AG09309 (cell line): ENCODE measurements at regions not wholly inside any gene's neighbourhood (a gene's known extent, or its start where the extent isn't known, plus 50 kb on each side); places are given as distances from the start of the nearest gene placed in this dataset.
"Not testable (repeated sequence)": the region's sequence is repeated elsewhere in the genome, so short reads cannot be mapped to it uniquely, and the experiment has no call there.

Experiments
- DNase-seq: peaks from one replicate; pipeline ENCODE4 v3.0.0-alpha.2; 2010; ENCODE audit warnings: low read depth
- H3K4me3 ChIP-seq: 2 replicates; pipeline ENCODE4 v1.5.1; 2011; ENCODE audit warnings: mild to moderate bottlenecking, low read depth, low read length, moderate library complexity; ENCODE audit not compliant: control insufficient read depth
- TF ChIP-seq, protein P1 (sequence below): IDR thresholded peaks from 2 replicates; pipeline ENCODE4 v1.5.1; 2011; ENCODE audit warnings: mild to moderate bottlenecking, low read depth, low read length, inconsistent platforms; ENCODE audit not compliant: insufficient read depth, control insufficient read depth; ENCODE audit errors: missing control alignments

DNA sequence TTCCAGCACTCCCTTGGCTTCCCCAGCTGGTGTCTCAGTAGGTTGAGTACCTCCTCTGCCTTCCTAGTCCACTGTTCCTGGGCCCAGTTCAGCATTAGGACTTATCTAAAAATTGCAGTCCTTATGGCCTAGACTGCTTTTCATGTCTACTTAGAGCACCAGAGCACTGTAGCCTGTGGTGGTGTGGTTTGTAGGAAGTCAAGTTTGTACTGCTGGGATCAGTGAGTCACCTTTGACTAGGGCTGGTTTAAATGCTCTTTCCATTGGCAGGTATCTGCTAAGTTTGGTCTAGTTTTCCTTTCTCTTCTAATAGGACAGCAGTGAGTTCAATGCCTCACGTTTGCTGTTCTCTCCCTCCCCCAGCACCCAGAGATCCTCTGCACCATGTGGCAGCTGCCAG, 233.6 kb upstream of the WDFY3 start:
- TF ChIP-seq, protein P1, sequence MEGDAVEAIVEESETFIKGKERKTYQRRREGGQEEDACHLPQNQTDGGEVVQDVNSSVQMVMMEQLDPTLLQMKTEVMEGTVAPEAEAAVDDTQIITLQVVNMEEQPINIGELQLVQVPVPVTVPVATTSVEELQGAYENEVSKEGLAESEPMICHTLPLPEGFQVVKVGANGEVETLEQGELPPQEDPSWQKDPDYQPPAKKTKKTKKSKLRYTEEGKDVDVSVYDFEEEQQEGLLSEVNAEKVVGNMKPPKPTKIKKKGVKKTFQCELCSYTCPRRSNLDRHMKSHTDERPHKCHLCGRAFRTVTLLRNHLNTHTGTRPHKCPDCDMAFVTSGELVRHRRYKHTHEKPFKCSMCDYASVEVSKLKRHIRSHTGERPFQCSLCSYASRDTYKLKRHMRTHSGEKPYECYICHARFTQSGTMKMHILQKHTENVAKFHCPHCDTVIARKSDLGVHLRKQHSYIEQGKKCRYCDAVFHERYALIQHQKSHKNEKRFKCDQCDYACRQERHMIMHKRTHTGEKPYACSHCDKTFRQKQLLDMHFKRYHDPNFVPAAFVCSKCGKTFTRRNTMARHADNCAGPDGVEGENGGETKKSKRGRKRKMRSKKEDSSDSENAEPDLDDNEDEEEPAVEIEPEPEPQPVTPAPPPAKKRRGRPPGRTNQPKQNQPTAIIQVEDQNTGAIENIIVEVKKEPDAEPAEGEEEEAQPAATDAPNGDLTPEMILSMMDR = no peak
- H3K4me3 ChIP-seq = no peak overlapping the region
- no peak for DNase-seq

DNA sequence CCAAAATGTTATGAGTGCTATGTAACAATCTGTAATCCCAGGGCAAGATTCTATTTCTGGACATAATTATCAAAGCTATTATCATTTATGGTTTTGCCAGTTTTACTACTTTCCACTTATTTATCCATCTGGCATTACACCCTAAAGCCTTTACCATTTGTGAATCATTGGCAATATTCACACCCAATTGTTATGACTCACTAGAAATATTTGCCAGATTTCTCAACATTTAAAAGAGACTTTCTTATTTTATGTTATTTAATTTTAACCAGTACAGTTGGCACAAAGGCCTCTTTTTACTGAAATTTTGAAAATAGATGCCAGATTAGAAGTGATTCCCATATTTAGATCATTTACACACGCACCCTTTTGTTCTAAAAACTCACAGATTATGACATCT, 242.7 kb upstream of the WDFY3 start:
- H3K4me3 ChIP-seq = no peak overlapping the region
- DNase-seq = no peak
- TF ChIP-seq, protein P1 = no peak

DNA sequence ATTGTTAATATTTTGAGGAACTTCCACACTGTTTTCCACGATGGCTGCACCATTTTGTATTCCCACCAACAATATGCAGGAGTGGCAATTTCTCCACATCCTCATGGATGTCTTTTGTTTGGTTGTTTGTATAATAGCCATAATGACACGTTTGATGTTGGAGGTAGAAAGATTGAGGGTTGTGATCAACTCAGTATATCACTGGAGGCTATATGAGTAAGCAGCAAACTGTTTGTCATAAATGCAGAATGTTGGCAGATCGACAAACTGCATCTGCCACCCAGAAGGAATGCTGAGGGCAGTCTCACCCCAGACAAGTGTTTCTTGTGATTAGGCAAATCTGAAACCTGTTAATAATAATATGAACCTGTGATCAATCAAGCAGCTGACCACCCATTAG, 243.9 kb upstream of the WDFY3 start:
- DNase-seq = no peak
- TF ChIP-seq, protein P1 = no peak
- H3K4me3 ChIP-seq = no peak overlapping the region

DNA sequence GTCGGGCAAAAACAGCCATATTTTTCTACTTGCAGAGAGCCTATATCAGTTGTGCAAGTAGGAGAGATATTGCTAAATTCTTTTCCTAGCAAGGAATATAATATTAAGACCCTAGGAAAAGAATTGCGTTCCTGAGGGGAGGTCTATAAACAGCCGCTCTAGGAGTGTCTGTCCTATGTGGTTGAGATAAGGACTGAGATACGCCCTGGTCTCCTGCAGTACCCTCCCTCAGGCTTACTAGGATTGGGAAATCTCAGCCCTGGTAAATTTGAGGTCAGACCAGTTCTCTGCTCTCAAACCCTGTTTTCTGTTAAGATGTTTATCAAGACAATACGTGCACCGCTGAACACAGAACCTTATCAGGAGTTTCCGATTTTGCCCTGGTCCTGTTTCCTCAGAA, 250.1 kb upstream of the WDFY3 start:
- H3K4me3 ChIP-seq, DNase-seq: not testable (repeated sequence)

DNA sequence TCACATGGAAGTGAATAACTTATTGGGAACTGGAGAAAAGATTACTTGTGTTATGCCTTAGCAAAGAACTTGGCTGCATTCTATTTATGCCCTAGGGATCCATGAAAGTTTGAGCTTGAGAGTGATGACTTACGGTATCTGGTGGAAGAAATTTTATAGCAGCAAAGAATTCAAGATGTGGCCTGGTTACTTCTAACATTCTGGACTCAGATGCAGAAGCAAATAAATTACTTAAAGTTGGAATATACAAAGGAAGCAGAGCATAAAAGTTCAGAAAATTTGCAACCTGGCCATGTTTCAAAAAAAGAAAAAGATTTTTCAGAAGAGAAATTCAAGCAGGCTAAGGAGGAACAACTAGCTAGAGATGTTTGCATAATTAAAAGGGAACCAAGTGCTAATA, 252.3 kb upstream of the WDFY3 start:
- no peak for DNase-seq
- H3K4me3 ChIP-seq = no peak overlapping the region
- TF ChIP-seq, protein P1 = no peak

DNA sequence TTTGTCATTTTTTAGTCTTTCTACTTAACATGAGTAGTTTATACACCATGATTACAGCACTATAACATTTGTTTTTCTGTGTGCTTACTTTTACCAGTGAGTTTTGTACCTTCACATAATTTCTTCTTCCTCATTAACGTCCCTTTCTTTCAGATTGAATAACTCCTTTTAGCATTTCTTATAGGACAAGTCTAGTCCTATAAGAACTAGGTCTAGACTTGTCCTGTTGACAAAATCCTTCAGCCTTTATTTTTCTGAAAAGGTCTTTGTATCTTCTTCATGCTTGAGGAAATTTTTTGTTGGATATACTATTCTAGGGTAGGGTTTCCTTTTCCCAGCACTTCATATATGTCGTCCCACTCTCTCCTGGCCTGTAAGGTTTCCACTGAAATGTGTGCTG, 253.3 kb upstream of the ARHGAP24 start:
- TF ChIP-seq, protein P1 = no peak
- no peak for DNase-seq
- no peak overlapping the region for H3K4me3 ChIP-seq

DNA sequence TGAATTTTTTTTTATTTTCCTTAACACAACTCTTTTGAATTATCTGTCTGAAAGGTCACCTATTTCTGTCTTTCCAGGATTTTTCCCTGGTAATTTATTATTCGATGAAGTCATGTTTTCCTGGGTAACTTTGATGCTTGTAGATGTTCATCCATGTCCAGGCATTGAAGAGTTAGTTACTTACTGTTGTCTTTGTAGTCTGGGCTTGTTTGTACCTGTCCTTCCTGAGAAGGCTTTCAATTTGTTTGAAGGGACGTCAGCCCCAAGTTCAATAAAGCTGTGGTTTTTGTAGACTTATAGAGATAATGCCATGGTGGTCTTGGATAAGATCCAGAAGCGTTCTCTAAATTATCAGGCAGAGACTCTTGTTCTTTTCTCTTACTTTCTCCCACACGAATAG, 252.4 kb upstream of the ARHGAP24 start:
- H3K4me3 ChIP-seq = no peak overlapping the region
- TF ChIP-seq, protein P1 = no peak
- no peak for DNase-seq
